Activated naive CD8-positive, alpha-beta T cell treated with anti-CD3 and anti-CD28 coated beads, Interleukin-2, amount 10 ng/mL, durations not matched to agents 7 days and 5 days (primary cell): ENCODE measurements at regions not wholly inside any gene's neighbourhood (a gene's known extent, or its start where the extent isn't known, plus 50 kb on each side); places are given as distances from the start of the nearest gene placed in this dataset.

Source experiments
- ATAC-seq: fragments of 150-1000 bp; cut with Tn5 transposase; one replicate; pipeline ENCODE4 v1.10.0; 2021; ENCODE audit warnings: low read depth, moderate library complexity
- POLR2A ChIA-PET: fragments of 350-600 bp; sonication (Branson Sonifier 250); formaldehyde crosslinking; loops from one replicate; lab custom pipeline; 2021; ENCODE audit warnings: antibody characterized with exemption; lab: Charles Lee
- DNase-seq: peaks from one replicate; pipeline ENCODE4 v3.0.0; 2021
- H3K27ac Mint-ChIP-seq: one replicate; pipeline ENCODE4 v1.8.0; 2022; ENCODE audit warnings: mild to moderate bottlenecking, mixed read lengths
- H3K27me3 Mint-ChIP-seq: one replicate; pipeline ENCODE4 v1.8.0; 2022; ENCODE audit warnings: mild to moderate bottlenecking, moderate library complexity, mixed read lengths
- H3K36me3 Mint-ChIP-seq: one replicate; pipeline ENCODE4 v1.8.0; 2021; ENCODE audit warnings: mild to moderate bottlenecking, mixed read lengths
- H3K4me1 Mint-ChIP-seq: one replicate; pipeline ENCODE4 v1.8.0; 2021; ENCODE audit warnings: mixed read lengths
- H3K4me3 Mint-ChIP-seq: one replicate; pipeline ENCODE4 v1.8.0; 2022; ENCODE audit warnings: mild to moderate bottlenecking, moderate library complexity, mixed read lengths
- H3K9me3 Mint-ChIP-seq: one replicate; pipeline ENCODE4 v1.8.0; 2021; ENCODE audit warnings: mixed read lengths

DNA sequence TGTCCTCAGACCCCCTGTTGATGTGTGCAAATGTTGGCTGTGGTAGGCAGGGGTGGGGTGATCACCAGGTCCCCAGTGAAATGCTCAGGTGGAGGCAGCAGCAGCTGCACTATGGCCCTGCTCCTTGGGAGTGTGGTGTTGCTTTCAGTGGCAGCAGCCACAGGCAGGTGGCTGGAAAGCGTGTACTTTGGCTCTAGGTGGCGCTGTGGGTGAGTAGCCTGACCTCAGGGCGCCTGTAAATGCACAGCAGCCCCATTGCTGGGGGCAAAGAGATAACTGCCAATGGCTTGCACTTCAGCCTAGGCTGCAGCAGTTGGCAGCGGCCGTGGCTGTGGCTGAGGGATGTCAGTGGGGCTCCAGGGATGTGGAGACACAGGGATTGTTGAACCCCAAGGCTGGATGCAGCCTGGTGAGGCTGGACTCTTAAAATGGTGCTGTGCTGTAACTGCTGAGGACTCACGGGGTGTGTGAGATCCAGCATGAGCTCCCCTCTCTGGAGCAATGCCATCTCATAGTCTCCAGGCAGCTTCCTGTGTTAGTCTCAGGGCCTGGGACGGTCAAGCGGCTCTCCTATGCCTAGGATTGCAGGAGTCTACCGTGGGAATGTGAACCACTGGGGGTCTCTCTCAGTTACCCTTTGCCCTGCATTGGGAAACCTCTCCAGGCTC, 421.7 kb upstream of the HTR2C start:
- Mint-ChIP-seq H3K27me3 (no peaks in the 10 kb centered on the region), H3K9me3 (no peaks in the 10 kb centered on the region), H3K4me1 (no peaks in the 10 kb centered on the region), H3K27ac (no peak overlapping the region), H3K36me3 (no peaks in the 10 kb centered on the region), H3K4me3 (no peak overlapping the region)
- DNase-seq, result no peak
- no peak for ATAC-seq
- POLR2A ChIA-PET, result no interaction called here

GRCh38 chrX:114152801-114153200, 431.1 kb upstream of the HTR2C start:
- no peaks in the 10 kb centered on the region for H3K9me3 Mint-ChIP-seq
- ATAC-seq, result no peak
- H3K27me3 Mint-ChIP-seq, result no peaks in the 10 kb centered on the region
- no peaks in the 10 kb centered on the region for H3K36me3 Mint-ChIP-seq
- no peak overlapping the region for H3K4me3 Mint-ChIP-seq
- no peaks in the 10 kb centered on the region for H3K4me1 Mint-ChIP-seq
- H3K27ac Mint-ChIP-seq, result no peak overlapping the region
- POLR2A ChIA-PET, result no interaction called here
- DNase-seq, result no peak

- Mint-ChIP-seq H3K9me3 (no peaks in the 10 kb centered on the region), H3K4me1 (no peaks in the 10 kb centered on the region), H3K27ac (no peak overlapping the region), H3K27me3 (no peaks in the 10 kb centered on the region), H3K4me3 (no peak overlapping the region), H3K36me3 (no peaks in the 10 kb centered on the region)
- ATAC-seq, result no peak
- DNase-seq, result no peak
- POLR2A ChIA-PET, result no interaction called here
Observed at GRCh38 chrX:114152130-114152529, 431.8 kb upstream of the HTR2C start.

GRCh38 chrX:114134465-114134864, 449.4 kb upstream of the HTR2C start:
- H3K27me3 Mint-ChIP-seq, result no peaks in the 10 kb centered on the region
- no peaks in the 10 kb centered on the region for H3K4me1 Mint-ChIP-seq
- POLR2A ChIA-PET, result no interaction called here

GRCh38 chrX:114127411-114128025, 456.4 kb upstream of the HTR2C start:
- H3K4me1 Mint-ChIP-seq, result no peaks in the 10 kb centered on the region

More at GRCh38 chrX:114134465-114134864, 449.4 kb upstream of the HTR2C start:
- ATAC-seq (no peak), DNase-seq (no peak)
- H3K9me3 Mint-ChIP-seq, result peaks cover 2% of the 10 kb centered on the region
- no peaks in the 10 kb centered on the region for H3K36me3 Mint-ChIP-seq
- H3K27ac Mint-ChIP-seq, result no peak overlapping the region
- no peak overlapping the region for H3K4me3 Mint-ChIP-seq

GRCh38 chrX:114127005-114127404, 456.9 kb upstream of the HTR2C start:
- no peak overlapping the region for H3K27ac Mint-ChIP-seq
- no peak for DNase-seq
- H3K4me3 Mint-ChIP-seq, result no peak overlapping the region
- no peaks in the 10 kb centered on the region for H3K4me1 Mint-ChIP-seq
- POLR2A ChIA-PET, result no interaction called here
- H3K27me3 Mint-ChIP-seq, result no peaks in the 10 kb centered on the region
- no peaks in the 10 kb centered on the region for H3K36me3 Mint-ChIP-seq
- H3K9me3 Mint-ChIP-seq, result no peaks in the 10 kb centered on the region
- no peak for ATAC-seq

More at GRCh38 chrX:114127411-114128025, 456.4 kb upstream of the HTR2C start:
- H3K27ac Mint-ChIP-seq, result no peak overlapping the region
- H3K4me3 Mint-ChIP-seq, result no peak overlapping the region
- ATAC-seq (no peak), DNase-seq (no peak)
- H3K27me3 Mint-ChIP-seq, result no peaks in the 10 kb centered on the region
- H3K36me3 Mint-ChIP-seq, result no peaks in the 10 kb centered on the region
- POLR2A ChIA-PET, result no interaction called here
- no peaks in the 10 kb centered on the region for H3K9me3 Mint-ChIP-seq

DNA sequence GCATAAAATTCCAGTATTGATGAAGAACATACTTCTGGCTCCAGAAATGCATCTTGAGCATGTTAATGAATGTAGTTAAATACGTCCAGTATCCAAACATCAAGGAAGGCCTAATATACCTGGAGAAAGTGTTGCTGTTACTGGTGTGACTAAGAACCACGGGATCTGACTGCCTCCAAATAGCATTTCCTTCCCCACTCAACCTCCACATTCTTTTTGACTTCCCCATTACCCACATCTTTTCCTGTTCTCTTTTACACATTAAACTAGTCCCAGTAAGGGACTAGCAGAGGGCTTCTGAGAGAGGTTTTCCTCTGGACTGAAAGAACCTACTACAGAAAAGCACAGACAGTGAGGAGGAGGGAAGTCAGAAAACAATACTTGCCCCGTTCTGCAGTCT, 482.8 kb upstream of the HTR2C start:
- Mint-ChIP-seq H3K4me1 (no peaks in the 10 kb centered on the region), H3K9me3 (no peaks in the 10 kb centered on the region), H3K27ac (no peak overlapping the region), H3K36me3 (no peaks in the 10 kb centered on the region), H3K27me3 (no peaks in the 10 kb centered on the region), H3K4me3 (no peak overlapping the region)
- ATAC-seq (no peak), DNase-seq (no peak)
- POLR2A ChIA-PET, result no interaction called here

- DNase-seq, result no peak
- Mint-ChIP-seq H3K27ac (no peak overlapping the region), H3K9me3 (no peaks in the 10 kb centered on the region), H3K4me1 (no peaks in the 10 kb centered on the region), H3K36me3 (no peaks in the 10 kb centered on the region), H3K4me3 (no peak overlapping the region), H3K27me3 (no peaks in the 10 kb centered on the region)
- POLR2A ChIA-PET, result no interaction called here
- ATAC-seq, result no peak
Observed at GRCh38 chrX:114097866-114098265, 486.0 kb upstream of the HTR2C start.

GRCh38 chrX:114097427-114097826, 486.5 kb upstream of the HTR2C start:
- H3K9me3 Mint-ChIP-seq, result no peaks in the 10 kb centered on the region
- H3K4me1 Mint-ChIP-seq, result no peaks in the 10 kb centered on the region
- no peaks in the 10 kb centered on the region for H3K27me3 Mint-ChIP-seq
- no peak overlapping the region for H3K27ac Mint-ChIP-seq
- no peak overlapping the region for H3K4me3 Mint-ChIP-seq
- ATAC-seq, result no peak
- POLR2A ChIA-PET, result no interaction called here
- DNase-seq, result no peak
- no peaks in the 10 kb centered on the region for H3K36me3 Mint-ChIP-seq

GRCh38 chrX:114095789-114096188, 488.1 kb upstream of the HTR2C start:
- H3K36me3 Mint-ChIP-seq, result no peaks in the 10 kb centered on the region
- no peak overlapping the region for H3K4me3 Mint-ChIP-seq
- DNase-seq (no peak), ATAC-seq (no peak)
- H3K4me1 Mint-ChIP-seq, result no peaks in the 10 kb centered on the region
- POLR2A ChIA-PET, result no interaction called here
- H3K27ac Mint-ChIP-seq, result no peak overlapping the region
- no peaks in the 10 kb centered on the region for H3K9me3 Mint-ChIP-seq
- H3K27me3 Mint-ChIP-seq, result no peaks in the 10 kb centered on the region

DNA sequence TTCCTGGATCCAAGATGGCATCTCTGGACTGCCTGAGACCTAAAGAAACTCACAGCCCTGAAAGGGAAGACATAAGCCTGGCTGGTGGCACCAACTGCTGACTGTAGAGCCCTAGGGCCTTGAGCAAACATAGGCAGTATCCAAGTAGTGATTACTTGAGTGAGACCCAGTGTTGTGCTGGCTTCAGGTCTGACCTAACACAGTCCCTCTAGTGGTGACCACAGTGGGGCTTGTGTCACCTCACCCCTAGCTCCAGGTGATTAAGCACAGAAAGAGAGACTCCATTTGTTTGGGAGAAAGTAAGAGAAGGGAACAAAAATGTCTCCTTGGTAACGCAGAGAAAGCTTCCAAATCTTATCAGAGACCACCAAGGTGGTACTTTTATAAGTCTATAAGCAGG, 496.3 kb upstream of the HTR2C start:
- Mint-ChIP-seq H3K4me1 (no peaks in the 10 kb centered on the region), H3K36me3 (no peaks in the 10 kb centered on the region), H3K4me3 (no peak overlapping the region), H3K9me3 (no peaks in the 10 kb centered on the region), H3K27ac (no peak overlapping the region), H3K27me3 (no peaks in the 10 kb centered on the region)
- DNase-seq (no peak), ATAC-seq (no peak)
- POLR2A ChIA-PET, result no interaction called here

DNA sequence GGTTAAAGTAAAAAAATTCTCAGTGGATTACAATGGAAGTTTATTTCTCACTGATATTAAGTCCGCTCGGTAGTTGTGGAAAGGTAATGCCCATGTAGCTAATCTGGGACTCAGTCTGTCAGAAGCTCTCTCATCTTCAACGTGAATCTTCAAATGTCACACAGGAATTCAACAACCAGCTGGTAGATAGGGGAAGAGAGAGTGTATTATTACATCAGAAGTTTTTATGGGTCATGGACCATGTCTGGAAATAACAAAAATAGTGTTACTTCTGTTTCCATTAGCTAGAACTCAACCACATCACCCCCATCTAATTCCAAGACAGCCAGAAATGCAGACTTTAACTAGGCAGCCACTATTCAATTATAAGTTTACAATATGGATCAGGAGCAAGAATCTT, 506.1 kb upstream of the HTR2C start:
- Mint-ChIP-seq H3K27me3 (no peaks in the 10 kb centered on the region), H3K4me1 (no peaks in the 10 kb centered on the region), H3K27ac (no peak overlapping the region), H3K4me3 (no peak overlapping the region), H3K36me3 (no peaks in the 10 kb centered on the region), H3K9me3 (no peaks in the 10 kb centered on the region)
- ATAC-seq, result no peak
- POLR2A ChIA-PET, result no interaction called here
- no peak for DNase-seq

- Mint-ChIP-seq H3K9me3 (no peaks in the 10 kb centered on the region), H3K36me3 (no peaks in the 10 kb centered on the region), H3K4me1 (no peaks in the 10 kb centered on the region), H3K27ac (no peak overlapping the region), H3K27me3 (no peaks in the 10 kb centered on the region), H3K4me3 (no peak overlapping the region)
- POLR2A ChIA-PET, result no interaction called here
- DNase-seq (no peak), ATAC-seq (no peak)
Observed at GRCh38 chrX:114075073-114075673, 508.7 kb upstream of the HTR2C start.

GRCh38 chrX:114073926-114074325, 510.0 kb upstream of the HTR2C start:
- Mint-ChIP-seq H3K36me3 (no peaks in the 10 kb centered on the region), H3K4me3 (no peak overlapping the region), H3K4me1 (no peaks in the 10 kb centered on the region), H3K27me3 (no peaks in the 10 kb centered on the region), H3K27ac (no peak overlapping the region), H3K9me3 (no peaks in the 10 kb centered on the region)
- ATAC-seq, result no peak
- POLR2A ChIA-PET, result no interaction called here
- no peak for DNase-seq
